ENCODE measurements at regions not wholly inside any gene's neighbourhood (a gene's known extent, or its start where the extent isn't known, plus 50 kb on each side); places are given as distances from the start of the nearest gene placed in this dataset.

DNA sequence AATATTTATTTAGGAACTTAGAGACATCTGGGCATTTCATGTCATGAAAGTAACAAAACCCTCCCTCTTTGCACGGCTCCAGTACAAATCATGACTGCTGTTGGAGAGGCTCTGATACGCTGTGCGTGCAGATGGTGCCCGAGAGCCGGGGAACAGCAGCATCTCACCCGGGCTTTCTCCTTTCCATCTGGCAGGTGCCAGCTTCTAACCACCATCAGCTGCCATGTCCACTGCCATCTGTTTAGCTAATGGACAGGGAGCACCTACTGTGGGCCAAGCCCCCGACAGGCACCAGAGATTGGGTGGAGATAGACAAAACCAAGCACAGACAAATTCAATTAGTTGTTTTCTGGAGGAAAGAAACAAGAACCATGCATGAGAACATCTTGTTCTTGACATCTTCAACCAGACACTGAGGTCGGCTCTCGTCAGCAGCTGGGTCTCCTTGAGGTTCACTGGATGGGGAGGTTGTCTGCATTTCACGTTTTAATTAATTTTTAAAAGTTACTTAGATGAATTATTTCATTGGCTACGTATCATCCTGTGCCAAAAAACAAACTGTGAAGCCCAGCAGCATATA, 323.7 kb downstream of the THBS2 start:
- no peak overlapping the region for H3K4me3 ChIP-seq
- peaks cover 1% of the 10 kb centered on the region; the same call in 1 of the 2 replicates for H4K20me1 ChIP-seq (ENCODE audit: insufficient read depth)
- no peak for TF ChIP-seq EZH2 (IDR thresholded peaks at IDR 0.05; ENCODE audit: low read depth)
- TF ChIP-seq, protein P1, sequence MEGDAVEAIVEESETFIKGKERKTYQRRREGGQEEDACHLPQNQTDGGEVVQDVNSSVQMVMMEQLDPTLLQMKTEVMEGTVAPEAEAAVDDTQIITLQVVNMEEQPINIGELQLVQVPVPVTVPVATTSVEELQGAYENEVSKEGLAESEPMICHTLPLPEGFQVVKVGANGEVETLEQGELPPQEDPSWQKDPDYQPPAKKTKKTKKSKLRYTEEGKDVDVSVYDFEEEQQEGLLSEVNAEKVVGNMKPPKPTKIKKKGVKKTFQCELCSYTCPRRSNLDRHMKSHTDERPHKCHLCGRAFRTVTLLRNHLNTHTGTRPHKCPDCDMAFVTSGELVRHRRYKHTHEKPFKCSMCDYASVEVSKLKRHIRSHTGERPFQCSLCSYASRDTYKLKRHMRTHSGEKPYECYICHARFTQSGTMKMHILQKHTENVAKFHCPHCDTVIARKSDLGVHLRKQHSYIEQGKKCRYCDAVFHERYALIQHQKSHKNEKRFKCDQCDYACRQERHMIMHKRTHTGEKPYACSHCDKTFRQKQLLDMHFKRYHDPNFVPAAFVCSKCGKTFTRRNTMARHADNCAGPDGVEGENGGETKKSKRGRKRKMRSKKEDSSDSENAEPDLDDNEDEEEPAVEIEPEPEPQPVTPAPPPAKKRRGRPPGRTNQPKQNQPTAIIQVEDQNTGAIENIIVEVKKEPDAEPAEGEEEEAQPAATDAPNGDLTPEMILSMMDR (conservative IDR thresholded peaks at IDR 0.05), result no peak
- H3K27me3 ChIP-seq (ENCODE audit: insufficient read depth, low read depth), result peaks cover 84% of the 10 kb centered on the region
- no peak overlapping the region for H2AFZ ChIP-seq
- no peak overlapping the region for H3K27ac ChIP-seq
- H3K4me1 ChIP-seq (replicated peaks; ENCODE audit: insufficient read depth), result no peaks in the 10 kb centered on the region
- H3K36me3 ChIP-seq (ENCODE audit: low read depth), result no peaks in the 10 kb centered on the region
- intact Hi-C loops (cut with micrococcal nuclease; ENCODE audit: unreplicated experiment), result no loop called here
- DNase-seq, result no peak
- H3F3A ChIP-seq (ENCODE audit: insufficient read depth, low read depth), result no peaks in the 10 kb centered on the region
- no peaks in the 10 kb centered on the region for H3K9me2 ChIP-seq (ENCODE audit: insufficient read depth)
- H3K9me3 ChIP-seq (ENCODE audit: insufficient read depth, low read depth), result no peaks in the 10 kb centered on the region
- POLR2A ChIA-PET (ENCODE audit: unreplicated experiment), result no interaction called here
- H3K4me2 ChIP-seq, result no peak overlapping the region
- no peaks in the 10 kb centered on the region for H3K79me2 ChIP-seq (ENCODE audit: low read depth)
- no TSS peak for BruUV-seq (replicated peaks)
- CTCF ChIA-PET, result no interaction called here

DNA sequence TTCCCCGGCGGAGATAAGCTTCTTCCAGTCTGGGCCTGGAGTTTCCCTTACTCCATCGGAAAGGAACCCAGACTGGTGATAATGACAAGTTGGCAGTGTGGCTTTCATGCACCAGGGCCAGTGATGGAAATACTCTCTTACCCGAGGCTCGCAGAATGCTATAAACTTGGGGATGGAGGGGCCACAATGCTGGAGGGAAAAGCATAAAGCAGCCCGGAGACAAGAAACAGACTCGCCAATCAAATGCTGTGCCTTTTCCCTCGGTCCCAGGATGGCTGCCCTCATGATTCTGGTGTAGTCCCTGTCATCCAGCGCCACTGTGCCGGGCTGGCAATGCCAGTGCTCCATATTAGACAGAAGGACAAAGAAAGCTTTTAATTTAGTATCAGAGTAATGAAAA, 325.6 kb downstream of the THBS2 start:
- no peaks in the 10 kb centered on the region for H3K9me2 ChIP-seq (ENCODE audit: insufficient read depth)
- POLR2A ChIA-PET (ENCODE audit: unreplicated experiment), result no interaction called here
- no peak overlapping the region for H2AFZ ChIP-seq
- no peaks in the 10 kb centered on the region for H3K79me2 ChIP-seq (ENCODE audit: low read depth)
- H3K4me3 ChIP-seq, result no peak overlapping the region
- H3K27ac ChIP-seq, result no peak overlapping the region
- H3K27me3 ChIP-seq (ENCODE audit: insufficient read depth, low read depth), result peaks cover 80% of the 10 kb centered on the region
- no peaks in the 10 kb centered on the region for H4K20me1 ChIP-seq (ENCODE audit: insufficient read depth)
- CTCF ChIA-PET, result no interaction called here
- H3K4me1 ChIP-seq (replicated peaks; ENCODE audit: insufficient read depth), result no peaks in the 10 kb centered on the region
- BruUV-seq (replicated peaks), result no TSS peak
- H3K4me2 ChIP-seq, result no peak overlapping the region
- no peaks in the 10 kb centered on the region for H3K9me3 ChIP-seq (ENCODE audit: insufficient read depth, low read depth)
- no peak for DNase-seq
- H3F3A ChIP-seq (ENCODE audit: insufficient read depth, low read depth), result no peaks in the 10 kb centered on the region
- TF ChIP-seq, protein P1 (conservative IDR thresholded peaks at IDR 0.05), result no peak
- no peak for TF ChIP-seq EZH2 (IDR thresholded peaks at IDR 0.05; ENCODE audit: low read depth)
- H3K36me3 ChIP-seq (ENCODE audit: low read depth), result no peaks in the 10 kb centered on the region
- intact Hi-C loops (cut with micrococcal nuclease; ENCODE audit: unreplicated experiment), result no loop called here

DNA sequence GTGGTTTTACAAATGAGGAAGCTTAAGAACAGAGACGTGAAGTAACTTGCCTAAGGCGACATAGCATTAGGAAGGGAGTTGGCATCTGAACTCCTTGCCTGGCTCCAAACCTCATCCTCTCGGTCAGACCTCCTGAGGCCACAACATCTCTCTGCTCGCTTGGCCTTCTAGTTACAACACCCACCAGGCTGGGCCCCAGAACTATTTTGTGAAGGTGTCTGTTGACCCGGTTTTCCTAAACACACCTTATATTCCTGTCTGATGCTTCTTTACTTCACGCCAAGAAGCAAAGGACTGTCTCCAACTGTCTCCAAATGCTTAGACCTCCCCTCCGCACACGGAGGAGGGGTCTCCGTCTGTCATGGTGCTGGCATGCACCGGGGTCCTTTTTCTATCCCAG, 326.6 kb downstream of the THBS2 start:
- no peak overlapping the region for H2AFZ ChIP-seq
- H3K4me2 ChIP-seq, result no peak overlapping the region
- no peaks in the 10 kb centered on the region for H3K36me3 ChIP-seq (ENCODE audit: low read depth)
- BruUV-seq (replicated peaks), result no TSS peak
- no peaks in the 10 kb centered on the region for H3K4me1 ChIP-seq (replicated peaks; ENCODE audit: insufficient read depth)
- H3K79me2 ChIP-seq (ENCODE audit: low read depth), result no peaks in the 10 kb centered on the region
- H3K27ac ChIP-seq, result no peak overlapping the region
- POLR2A ChIA-PET (ENCODE audit: unreplicated experiment), result no interaction called here
- H3F3A ChIP-seq (ENCODE audit: insufficient read depth, low read depth), result no peaks in the 10 kb centered on the region
- CTCF ChIA-PET, result no interaction called here
- H4K20me1 ChIP-seq (ENCODE audit: insufficient read depth), result no peaks in the 10 kb centered on the region
- peaks cover 81% of the 10 kb centered on the region for H3K27me3 ChIP-seq (ENCODE audit: insufficient read depth, low read depth)
- no peak for DNase-seq
- intact Hi-C loops (cut with micrococcal nuclease; ENCODE audit: unreplicated experiment), result no loop called here
- H3K9me2 ChIP-seq (ENCODE audit: insufficient read depth), result no peaks in the 10 kb centered on the region
- TF ChIP-seq, protein P1 (conservative IDR thresholded peaks at IDR 0.05), result no peak
- TF ChIP-seq EZH2 (IDR thresholded peaks at IDR 0.05; ENCODE audit: low read depth), result no peak
- no peaks in the 10 kb centered on the region for H3K9me3 ChIP-seq (ENCODE audit: insufficient read depth, low read depth)
- no peak overlapping the region for H3K4me3 ChIP-seq
